ENCODE measurements at regions not wholly inside any gene's neighbourhood (a gene's known extent, or its start where the extent isn't known, plus 50 kb on each side); places are given as distances from the start of the nearest gene placed in this dataset.
"Not testable (repeated sequence)": the region's sequence is repeated elsewhere in the genome, so short reads cannot be mapped to it uniquely, and the experiment has no call there.

DNA sequence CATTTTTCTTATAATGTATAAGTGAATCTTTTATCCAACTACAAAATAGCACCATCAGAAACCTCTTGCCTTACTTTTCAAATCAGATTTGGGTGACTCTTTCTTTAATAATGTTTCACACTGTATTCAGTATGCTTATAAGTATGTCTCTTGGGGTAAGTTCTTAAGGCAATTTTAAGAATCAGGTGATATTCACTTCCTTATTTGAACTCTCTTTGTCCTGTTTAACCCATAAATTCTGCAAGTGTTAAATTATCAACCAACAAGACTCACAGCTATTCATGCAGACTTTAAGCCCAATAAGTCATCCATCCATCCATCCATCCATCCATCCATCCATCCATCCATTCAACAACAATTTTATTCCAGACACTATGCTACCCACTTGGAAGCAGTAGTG lies 142.7 kb upstream of the FBXL17 start:
- DNase-seq: no peak

DNA sequence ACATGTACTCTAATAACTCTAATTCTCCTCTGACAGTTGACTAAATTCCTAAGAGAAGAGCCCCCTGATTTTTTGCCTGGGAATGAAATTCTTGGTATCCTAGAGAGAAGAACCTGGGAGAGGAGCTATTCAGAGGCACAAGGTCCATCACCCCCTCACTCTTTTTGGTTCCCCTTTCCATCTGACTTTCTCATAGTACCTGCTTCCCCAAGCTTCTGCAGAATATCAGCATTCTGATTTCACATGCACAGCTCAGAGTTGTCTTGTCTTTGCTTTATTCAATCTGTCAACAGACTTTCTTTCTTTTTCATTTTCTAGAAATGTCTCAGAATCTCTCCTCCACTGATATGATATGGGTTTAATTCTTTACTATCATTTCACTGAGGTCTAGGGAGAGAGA lies 141.5 kb upstream of the FBXL17 start:
- no peak for DNase-seq

DNA sequence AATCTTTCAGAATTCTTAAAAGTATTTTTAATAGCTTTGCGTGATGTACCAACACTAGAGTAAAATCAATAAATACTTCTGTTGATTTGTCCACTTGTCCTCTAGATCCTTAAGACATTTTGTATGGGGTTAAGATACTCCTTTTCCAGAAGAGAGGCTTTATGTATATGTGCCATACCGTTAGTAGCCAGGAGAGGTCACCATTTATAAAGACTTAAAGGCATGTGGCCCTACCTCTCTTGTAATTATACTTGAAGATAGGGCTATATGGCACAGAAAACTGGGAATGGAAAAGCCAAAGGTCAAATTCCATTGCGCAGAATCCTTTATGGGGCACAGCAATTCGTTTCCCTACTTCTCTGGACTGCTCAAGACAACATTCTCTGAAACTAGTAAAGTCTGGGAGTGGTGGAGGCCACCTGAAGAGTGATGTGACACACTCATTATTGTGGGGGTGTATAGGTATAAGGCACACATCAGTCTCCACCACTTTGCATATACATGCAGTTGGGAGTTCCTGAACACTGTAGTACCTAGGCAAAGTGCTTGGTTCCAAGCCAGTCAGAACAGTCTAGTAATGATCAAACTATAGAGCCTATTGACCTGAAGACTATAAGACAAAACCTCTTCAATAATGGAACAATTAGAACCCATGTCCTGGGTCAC lies 140.1 kb upstream of the FBXL17 start:
- peak; percentile 19 for DNase-seq

DNA sequence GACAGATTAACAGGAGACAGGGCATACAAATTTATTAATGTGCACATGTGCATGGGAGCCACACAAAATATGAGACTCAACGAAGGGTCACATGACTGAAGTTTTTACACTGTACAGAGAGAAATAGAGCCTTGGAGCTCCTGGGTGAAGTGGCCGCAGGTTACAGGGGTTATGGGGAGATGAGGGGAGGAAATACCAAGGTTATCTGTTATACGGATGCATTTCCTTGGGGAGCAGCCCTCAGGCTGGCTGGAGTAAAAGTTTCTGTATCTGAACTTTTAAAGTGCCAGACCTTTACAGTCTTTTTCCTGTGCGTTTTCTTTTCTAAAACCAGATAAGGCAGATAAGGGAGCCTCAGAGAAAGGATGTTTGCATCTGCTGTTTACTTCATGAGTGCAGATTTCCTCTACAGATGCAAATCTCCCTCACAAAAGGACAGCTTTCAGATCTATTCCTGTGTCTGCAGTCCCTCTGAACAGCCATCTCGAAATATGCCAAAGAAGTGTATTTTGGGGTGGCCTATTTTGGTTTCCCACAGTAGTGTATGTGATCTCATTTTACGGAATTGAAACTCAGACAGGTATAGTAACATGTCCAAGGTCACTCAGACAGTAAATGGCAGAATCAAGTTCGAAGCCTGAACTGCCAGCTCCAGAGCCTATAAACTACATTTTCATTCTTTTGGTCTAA lies 139.3 kb upstream of the FBXL17 start:
- no peak for DNase-seq

DNA sequence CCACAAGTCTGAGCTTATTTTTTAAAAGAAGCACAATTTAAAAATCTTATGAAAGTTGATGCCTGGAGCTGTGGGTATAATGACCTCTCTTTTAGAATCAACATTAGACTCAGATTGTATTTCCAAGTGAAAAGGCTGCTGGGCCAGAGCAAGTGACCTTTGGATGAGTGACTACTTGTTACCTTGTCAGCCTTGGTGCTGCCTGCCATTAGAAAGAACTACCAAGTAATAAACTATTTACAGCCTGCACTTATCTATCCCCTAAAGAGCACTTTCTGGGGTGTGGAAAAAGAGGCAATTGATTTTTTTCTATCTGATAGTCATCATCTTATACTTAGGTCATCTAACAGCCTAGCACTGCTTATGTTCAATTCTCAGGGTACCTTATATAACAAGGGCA lies 134.9 kb upstream of the FBXL17 start:
- no peak for DNase-seq

DNA sequence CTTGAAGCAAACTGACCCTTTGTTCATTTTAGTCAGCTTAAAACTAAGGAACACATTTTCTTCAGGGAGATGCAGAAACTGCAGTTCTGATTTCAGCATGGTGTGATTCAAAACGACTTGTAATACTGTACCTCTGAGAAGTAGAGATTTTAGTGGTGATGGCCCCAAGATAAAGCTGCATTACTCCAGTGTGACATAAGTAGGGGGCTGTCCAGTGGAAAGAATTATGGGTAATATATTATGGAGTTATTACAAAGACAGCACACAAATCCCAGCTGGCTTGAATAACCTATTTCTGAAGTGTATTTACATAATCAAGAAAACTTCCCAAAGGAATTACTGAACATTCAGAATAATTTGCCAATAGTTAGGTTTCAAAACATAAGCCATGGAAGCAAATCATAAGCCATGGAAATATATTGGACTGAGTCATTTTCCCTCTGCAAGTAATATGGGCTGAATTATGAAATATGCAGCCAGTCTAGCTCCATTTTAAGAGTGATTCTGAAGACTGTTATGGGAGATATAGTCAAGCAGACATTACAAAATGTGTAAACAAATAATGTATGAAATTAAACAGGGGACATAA lies 133.7 kb upstream of the FBXL17 start:
- no peak for DNase-seq

DNA sequence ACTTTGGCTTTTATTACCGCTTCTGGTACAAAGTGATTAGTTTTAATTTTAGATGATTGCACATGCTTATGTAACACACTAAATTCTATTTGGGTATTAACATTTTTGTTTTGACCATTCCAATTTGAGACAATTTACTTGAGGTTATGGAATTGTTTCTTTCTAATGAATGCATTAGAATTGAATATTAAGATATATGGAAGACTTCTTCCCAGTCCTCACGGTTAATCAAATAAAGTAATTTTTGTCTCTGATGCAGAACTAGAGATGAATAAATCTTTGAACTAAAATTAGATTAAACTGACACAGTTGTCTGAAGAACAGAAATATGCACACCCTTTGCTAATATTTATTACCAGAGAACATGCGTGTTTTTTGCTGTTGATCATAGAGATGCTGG lies 127.1 kb upstream of the FBXL17 start:
- DNase-seq: no peak

DNA sequence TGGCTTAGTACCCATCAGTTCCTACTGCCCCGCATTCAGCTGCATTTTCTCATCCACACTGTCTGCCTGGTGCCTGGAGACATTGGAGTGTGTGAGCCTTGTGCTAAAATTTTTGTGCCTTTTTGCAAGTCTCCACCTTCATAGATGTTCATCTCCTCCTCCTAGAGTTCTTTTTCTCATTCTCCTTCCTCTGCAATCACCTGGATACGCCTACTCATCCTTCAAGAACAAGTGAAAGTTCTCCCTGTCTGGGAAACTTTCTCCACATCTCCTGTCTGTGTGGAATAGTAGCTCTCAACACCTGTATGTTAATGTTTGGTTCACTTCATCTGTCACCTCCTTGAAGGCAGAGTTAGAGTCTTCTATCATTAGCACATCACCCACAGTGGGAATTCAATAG lies 125.7 kb upstream of the FBXL17 start:
- DNase-seq: no peak

DNA sequence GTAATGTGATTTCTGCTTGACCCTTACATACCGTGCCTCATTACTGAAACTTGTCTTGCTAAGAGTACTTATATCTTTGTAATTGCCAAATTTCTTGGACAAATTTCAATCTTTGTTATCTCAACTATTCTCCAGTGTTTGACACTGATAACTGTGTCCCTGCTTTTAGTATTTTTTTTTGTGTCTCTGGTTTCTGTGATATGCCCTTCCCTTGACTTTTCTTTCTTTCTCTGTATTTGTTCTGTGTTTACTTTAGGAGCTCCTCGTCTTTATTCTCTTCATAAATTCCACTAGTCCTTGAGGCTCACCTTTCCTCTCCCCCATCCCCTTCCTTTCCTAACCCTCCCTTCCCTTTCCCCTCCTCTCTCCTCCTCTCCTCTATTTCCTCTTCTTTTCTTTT lies 123.7 kb upstream of the FBXL17 start:
- no peak for DNase-seq

DNA sequence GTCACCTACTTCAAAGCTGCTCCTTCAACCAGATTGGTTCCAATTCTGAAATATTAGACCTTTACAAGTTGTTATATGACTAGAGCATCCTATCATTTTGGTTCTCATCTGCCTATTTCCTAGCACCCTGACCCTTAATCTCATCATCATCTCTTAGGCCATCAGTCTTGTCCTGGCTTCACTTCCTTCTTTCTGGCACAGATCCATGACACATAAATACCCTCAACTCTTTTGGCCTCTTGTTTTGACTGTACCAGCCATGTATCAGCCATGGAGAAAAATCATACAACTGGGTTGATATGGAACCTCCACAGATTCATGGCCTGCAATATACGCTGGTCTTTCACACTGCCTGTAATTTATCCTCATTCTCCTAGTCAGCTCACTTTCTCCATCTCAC lies 123.1 kb upstream of the FBXL17 start:
- DNase-seq: no peak

DNA sequence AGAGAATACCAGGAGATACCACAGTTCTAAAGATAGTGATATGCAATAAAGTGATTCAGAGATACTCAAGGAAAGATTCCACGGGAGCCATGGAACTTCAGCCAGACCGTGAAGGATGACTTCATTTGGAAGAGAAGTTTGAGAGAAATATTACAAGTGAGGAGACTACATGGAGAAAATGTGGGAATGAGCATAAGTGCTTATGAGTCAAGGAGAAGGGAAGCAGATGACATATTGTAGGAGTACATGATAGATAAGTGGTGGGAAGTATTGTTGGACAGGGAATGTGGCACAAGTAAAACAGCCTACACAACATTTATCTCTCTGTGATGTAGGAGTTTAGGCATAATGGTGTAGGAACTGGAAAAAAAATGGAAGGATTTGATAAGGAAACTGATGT lies 122.1 kb upstream of the FBXL17 start:
- no peak for DNase-seq

DNA sequence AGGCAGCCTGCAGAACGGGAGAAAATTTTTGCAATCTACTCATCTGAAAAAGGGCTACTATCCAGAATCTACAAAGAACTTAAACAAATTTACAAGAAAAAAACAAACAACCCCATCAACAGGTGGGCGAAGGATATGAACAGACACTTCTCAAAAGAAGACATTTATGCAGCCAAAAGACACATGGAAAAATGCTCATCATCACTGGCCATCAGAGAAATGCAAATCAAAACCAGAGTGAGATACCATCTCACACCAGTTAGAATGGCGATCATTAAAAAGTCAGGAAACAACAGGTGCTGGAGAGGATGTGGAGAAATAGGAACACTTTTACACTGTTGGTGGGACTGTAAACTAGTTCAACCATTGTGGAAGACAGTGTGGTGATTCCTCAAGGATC lies 113.7 kb upstream of the FBXL17 start:
- DNase-seq: not testable (repeated sequence)

DNA sequence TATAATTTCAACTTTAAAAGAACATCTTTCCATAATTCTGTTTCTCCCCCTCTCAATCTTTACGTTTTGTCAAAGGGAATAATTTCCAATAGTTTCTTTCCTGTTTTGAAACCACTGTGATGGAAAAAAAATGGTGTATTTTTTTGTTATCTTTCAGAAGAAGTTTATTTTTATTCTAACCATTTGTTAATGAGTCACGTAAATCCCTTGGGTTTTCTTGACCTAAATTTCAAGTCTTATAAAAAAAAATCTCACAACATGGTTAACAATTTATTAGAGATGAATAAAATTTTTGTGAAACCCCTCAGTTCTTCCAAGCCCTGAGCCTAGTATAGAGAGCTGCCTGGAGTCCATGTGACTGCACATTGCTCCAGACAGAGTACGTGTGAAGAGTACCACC lies 106.1 kb upstream of the FBXL17 start:
- DNase-seq: no peak

DNA sequence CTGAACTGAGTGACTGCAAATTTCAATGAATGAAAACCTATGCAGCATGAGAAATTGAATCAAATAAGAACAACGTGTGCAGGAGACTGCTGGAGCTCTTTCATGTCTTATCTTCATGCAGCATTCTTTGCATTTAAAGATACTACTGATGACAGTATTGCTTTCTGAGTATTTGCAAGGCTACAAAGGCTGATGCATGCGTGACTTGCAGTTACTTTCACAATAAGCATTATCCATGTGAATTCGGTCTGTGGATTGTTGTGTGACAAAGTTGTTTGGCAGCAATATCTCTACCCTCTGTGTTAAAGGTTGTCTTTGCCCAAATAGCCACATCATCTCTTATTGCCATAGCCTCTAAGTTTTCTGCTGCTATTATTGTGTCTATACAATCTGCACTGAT lies 102.1 kb upstream of the FBXL17 start:
- DNase-seq: no peak

DNA sequence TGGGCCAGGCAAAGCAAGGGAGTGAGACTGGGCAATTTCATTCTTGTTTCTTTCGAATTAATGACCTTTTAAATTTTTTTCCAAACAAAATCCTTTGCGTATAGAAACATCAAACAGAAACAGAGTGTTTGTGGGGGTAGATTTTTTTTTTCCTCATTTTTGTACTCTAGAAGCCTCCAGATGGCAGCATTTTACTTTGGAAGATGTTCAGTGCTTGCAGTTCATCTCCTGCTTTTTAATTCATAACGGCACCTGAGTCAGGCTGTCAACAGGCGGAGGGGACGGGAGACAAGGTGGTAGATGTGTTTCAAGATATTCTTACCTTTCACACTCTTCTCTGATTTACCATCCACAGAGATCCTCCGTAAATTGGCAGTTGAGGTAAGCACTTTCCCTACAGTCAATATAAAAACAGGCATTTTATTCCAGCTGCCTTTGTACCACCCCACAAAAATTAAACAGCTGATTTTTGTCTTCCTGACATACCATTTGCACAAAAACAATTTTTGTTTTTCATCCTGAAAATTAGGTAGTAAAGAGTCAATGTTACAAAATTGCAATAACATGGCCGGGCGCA lies 99.5 kb upstream of the FBXL17 start:
- DNase-seq: peak; percentile 26

DNA sequence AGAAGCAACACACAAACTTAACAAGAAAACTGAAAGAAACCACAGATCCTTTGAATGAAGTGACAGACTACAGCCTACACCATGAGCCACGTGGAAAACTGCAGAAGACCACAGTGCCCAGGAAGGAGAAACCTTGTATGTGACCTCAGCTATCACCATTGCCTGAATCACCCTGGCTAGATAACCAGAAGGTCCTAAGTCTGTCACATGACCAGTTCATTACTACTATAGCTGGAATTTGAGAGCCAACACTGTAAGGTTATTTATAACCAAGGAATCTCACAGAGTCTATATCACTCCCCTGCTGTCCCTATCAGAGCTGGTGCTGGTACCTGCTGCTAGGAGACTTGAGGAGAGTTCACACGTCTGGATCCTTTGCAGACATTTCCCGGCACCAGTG lies 90.3 kb upstream of the FBXL17 start:
- no peak for DNase-seq

DNA sequence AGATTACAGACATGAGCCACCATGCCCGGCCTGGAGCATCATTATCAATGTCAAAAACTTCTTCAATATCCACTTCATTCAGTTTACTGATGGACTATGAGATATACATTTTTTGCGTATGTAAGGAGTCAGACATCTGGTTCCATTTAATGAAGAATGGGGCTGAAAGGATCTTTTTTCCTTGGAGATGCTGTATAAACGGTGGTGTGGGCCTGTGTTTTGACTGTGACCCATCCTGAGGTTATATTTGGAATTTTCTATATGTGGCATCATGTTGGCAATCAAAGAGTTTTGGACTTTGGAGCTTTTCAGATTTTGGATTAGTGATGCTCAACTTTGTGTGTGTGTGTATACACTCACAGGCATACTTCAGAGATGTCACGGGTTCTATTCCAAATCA lies 85.7 kb upstream of the FBXL17 start:
- no peak for DNase-seq

DNA sequence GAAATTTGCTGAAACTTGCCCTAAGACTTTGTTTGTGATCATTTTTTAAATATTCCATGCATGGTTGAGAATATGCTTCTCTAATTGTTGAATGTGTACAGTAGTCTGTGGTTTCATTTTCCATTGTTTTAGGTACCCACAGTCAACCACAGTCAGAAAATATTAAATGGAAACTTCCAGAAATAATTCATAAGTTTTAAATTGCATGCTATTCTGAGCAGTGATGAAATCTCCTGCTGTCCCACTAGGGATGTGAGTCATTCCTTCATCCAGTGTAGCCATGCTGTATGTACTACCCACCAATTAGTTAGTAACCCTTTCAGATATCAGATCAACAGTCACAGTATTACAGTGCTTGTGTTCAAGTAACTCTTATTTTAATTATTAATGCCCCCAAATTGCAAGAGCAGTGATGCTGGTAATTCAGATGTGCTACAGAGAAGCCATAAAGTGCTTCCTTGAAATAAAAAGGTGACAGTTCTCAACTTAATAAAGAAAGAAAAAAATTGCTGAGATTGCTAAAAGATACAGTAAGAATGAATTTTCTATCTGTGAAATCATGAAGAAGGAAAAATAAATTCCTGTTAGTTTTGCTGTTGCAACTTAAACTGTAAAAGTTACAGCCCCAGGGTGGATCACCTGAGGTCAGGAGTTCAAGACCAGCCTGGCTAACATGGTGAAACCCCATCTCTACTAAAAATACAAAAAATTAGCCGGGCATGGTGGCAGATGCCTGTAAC lies 79.9 kb upstream of the FBXL17 start:
- DNase-seq: no peak

DNA sequence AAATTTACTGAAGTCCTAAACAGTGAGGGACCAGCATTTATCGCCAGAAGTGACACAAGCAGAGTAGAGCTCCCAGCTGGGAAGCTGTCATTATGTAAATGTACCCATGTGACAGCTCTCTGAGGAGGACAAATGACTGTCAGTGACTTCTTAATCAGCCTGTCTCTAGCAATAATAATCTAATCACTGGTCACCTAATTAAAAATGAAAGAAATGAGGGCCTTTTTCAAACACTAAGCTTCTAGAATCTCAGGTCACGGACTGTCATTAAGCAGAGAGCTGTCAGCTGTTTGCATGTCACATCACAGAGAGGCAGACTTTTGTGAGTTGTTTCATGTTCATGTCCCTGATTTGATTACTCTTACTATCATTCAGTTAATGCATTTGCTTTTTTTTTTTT lies 77.9 kb upstream of the FBXL17 start:
- no peak for DNase-seq

DNA sequence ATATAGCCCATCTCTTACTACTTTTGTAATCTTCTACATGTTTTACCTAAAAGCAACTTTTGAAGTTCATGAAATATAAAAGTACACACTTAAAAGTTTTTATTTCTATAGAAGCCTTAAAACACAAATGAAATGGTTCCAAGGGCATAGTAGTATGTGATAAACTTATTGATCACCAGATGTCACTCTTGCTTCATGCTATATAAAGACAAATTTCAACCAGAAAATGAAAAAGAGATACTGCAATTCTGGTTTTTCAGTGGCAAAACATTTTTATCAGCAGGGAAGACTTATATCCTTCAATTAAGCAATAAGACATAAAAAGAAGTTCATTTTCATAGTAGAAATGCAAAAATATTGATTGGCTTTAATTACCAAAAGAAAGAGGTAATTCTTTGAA lies 69.4 kb upstream of the FBXL17 start:
- no peak for DNase-seq

DNA sequence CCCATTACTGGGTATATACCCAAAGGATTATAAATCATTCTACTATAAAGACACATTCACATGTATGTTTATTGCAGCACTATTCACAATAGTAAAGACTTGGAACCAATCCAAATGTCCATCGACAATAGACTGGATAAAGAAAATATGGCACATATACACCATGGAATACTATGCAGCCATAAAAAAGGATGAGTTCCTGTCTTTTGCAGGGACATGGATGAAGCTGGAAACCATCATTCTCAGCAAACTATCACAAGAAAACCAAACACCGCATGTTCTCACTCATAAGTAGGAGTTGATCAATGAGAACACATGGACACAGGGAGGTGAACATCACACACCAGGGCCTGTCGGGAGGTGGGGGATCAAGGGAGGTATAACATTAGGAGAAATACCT lies 62.2 kb upstream of the FBXL17 start:
- not testable (repeated sequence) for DNase-seq

DNA sequence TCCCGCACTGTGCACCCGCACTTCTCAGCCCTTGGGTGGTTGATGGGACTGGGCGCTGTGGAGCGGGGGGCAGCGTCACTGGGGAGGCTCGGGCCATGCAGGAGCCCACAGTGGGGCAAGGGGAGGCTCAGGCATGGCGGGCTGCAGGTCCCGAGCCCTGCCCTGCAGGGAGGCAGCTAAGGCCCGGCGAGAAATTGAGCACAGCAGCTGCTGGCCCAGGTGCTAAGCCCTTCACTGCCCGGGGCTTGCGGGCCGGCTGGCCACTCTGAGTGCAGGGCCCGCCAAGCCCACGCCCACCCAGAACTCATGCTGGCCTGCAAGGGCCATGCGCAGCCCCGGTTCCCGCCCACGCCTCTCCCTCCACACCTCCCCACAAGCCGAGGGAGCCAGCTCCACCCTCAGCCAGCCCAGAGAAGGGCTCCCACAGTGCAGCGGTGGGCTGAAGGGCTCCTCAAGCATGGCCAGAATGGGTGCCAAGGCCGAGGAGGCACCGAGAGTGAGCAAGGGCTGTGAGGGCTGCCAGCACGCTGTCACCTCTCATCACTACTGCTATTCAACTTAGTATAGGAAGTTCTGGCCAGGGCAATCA lies 60.3 kb upstream of the FBXL17 start:
- not testable (repeated sequence) for DNase-seq

DNA sequence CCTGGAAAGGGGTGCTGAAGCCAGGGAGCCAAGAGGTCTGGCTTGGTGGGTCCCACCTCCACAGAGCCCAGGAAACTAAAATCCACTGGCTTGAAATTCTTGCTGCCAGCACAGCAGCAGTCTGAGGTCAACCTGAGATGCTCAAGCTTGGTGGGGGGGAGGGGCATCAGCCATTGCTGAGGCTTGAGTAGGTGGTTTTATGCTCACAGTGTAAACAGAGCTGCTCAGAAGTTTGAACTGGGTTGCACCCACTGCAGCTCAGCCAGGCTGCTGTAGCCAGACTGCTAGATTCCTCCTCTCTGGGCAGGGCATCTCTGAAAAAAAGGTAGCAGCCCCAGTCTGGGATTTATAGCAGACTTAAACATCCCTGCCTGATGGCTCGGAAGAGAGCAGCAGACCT lies 55.5 kb upstream of the FBXL17 start:
- no peak for DNase-seq
